Gastroesophageal sphincter (tissue), 3 donors: ENCODE measurements at regions not wholly inside any gene's neighbourhood (a gene's known extent, or its start where the extent isn't known, plus 50 kb on each side); places are given as distances from the start of the nearest gene placed in this dataset.

Experiments
- POLR2A ChIP-seq, 2 donors: fragments of 450-650 bp; IDR thresholded peaks; one replicate each; pipeline ENCODE4 v1.6.1; 2017; ENCODE audit warnings: antibody characterized with exemption in 2 of 2, mild to moderate bottlenecking in 2 of 2, moderate library complexity in 1 of 2
- POLR2AphosphoS5 ChIP-seq: sonication (generic); formaldehyde crosslinking; IDR thresholded peaks from one replicate; pipeline ENCODE4 v1.6.1; 2017; ENCODE audit warnings: antibody characterized with exemption
- TF ChIP-seq, protein P1 (sequence below), 4 experiments: fragments of 200-600 bp in 2 of 4; fragments of 450-650 bp in 2 of 4; sonication (generic) in 1 of 4; IDR thresholded peaks; one replicate each; pipeline ENCODE4 v1.5.1; 2017 to 2019; ENCODE audit warnings: antibody characterized with exemption in 4 of 4, mild to moderate bottlenecking in 2 of 4, moderate library complexity in 2 of 4

DNA sequence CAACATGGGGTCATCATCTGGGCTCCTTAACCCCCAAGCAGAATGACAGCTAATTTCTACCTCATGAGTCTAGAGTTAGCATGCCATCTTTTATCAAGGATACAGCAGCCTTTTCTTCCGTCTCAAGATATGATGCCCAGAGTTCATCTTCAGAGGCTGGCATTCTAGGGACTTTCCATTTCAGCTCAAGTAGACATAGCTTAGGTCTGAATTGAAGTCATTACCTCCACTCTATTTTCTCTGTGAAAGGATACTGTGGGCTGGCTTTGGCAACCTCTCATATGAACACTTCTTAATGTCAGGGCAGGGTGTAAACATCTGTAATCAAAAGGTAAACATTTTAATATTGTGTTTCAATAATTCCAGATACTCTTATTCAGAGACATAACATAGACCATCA lies 535.7 kb downstream of the MAT2B start:
- TF ChIP-seq POLR2A (IDR thresholded peaks at IDR 0.05) (no peak), POLR2AphosphoS5 (no peak)
- TF ChIP-seq, protein P1, sequence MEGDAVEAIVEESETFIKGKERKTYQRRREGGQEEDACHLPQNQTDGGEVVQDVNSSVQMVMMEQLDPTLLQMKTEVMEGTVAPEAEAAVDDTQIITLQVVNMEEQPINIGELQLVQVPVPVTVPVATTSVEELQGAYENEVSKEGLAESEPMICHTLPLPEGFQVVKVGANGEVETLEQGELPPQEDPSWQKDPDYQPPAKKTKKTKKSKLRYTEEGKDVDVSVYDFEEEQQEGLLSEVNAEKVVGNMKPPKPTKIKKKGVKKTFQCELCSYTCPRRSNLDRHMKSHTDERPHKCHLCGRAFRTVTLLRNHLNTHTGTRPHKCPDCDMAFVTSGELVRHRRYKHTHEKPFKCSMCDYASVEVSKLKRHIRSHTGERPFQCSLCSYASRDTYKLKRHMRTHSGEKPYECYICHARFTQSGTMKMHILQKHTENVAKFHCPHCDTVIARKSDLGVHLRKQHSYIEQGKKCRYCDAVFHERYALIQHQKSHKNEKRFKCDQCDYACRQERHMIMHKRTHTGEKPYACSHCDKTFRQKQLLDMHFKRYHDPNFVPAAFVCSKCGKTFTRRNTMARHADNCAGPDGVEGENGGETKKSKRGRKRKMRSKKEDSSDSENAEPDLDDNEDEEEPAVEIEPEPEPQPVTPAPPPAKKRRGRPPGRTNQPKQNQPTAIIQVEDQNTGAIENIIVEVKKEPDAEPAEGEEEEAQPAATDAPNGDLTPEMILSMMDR (IDR thresholded peaks at IDR 0.05): no peak
